T47D (cell line): ENCODE measurements at regions not wholly inside any gene's neighbourhood (a gene's known extent, or its start where the extent isn't known, plus 50 kb on each side); places are given as distances from the start of the nearest gene placed in this dataset.

Experiments
- DNase-seq, 2 experiments: peaks; one replicate each; pipeline versions ENCODE4 v3.0.0 to v3.0.0-alpha.2; 2011 to 2012; ENCODE audit warnings: low read depth in 1 of 2, low spot score in 1 of 2
- JUND ChIP-seq: IDR thresholded peaks from 2 replicates; pipeline ENCODE4 v1.6.1; 2012; ENCODE audit warnings: low read depth
- in situ Hi-C: cut with HindIII; loops from 2 replicates; pipeline ENCODE4 v1.10.0; 2016; ENCODE audit warnings: low sequenced_read_pairs, low pct_unique_long_range_greater_than_20kb

DNA sequence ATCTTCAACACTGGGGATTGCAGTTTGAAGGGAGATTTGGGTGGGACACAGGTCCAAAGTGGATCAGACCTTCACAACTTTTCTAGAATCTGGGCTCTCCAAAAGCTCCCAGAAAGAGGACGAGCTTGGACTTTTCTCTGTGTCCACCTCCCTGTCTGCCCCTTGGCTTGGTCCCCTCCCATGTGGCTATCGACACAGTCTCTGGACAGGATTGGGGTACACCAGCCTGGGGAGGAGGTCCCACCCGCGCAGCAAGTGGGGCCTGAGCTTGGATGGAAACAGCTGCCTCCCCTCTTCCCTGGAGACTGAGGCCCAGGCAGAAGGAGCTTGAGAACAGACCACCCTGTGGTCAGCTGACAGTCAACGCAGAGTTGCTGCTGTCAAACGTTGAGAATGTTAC lies 84.6 kb upstream of the FCN1 start:
- TF ChIP-seq JUND, result no peak
- DNase-seq, result no peak
- in situ Hi-C loops, result no loop called here

DNA sequence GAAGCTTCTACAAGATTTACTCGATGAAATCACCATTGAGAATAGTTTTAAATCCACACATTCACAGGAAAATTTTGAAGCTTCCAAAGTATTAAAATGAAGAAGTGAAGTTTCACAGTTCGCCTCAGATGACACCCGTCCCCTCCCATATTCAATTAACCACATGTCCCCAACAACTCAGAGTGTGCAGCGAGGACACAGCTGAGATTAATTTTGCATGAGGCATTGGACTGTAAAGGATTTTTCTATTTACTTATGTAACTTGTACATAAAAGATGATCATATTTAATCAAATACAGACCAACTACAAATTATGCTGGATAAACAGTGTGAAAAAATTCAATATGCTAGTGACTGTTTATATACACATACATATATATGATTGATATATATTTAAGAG lies 84.7 kb upstream of the OLFM1 start:
- no peak for TF ChIP-seq JUND
- DNase-seq, result no peak
- in situ Hi-C loops, result no loop called here

DNA sequence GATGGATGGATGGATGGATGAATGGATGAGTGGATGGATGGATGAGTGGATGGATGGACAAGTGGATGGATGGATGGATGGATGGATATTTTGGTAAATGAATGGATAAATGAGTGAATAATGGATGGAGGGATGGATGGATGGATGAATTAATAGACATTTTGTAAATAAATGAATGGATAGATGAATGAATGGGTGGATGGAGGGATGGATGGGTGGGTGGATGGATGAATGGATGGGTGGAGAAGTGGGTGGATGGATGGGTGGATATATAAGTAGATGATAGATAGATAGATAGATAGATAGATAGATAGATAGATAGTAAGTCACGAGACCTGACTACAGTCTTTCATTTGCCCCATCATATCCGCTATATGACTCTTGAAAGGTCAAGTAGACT lies 82.7 kb upstream of the OLFM1 start:
- TF ChIP-seq JUND, result no peak
- in situ Hi-C loops, result no loop called here

DNA sequence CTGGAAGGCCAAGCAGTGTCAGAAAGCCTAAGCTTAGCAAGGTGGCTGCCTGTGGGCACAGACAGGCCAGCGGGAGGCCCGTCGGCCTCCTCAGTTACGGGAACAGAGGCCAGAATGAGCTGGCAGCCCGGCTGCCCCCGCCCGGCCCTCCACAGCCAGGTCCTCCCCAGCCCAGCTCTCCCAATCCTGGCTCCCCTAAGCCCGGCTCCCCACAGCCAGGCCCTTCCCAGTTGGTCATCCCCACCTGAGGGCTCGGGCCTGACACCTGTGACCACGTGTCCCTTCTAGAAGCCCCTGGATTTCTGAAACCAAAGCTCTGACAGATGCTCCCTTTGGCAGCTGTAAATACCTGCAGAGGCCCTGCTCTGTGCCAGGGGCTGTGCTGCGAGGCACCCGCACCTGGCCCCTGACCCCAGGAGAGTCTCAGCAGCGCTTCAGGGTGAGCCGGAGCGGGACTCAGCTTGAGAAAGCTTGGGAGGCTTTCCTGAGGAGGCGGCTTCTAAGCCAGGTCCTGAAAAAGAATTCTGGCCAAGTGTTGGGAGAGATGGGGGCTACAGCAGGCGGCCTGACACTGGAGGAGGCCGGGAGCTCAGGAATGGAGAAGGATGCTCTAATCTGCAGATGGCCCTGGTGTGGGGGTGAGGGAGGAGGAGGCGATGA lies 80.4 kb upstream of the OLFM1 start:
- in situ Hi-C loops, result no loop called here
- DNase-seq, result no peak
- TF ChIP-seq JUND, result no peak

More for the DNA sequence above, 82.7 kb upstream of the OLFM1 start:
- DNase-seq, result no peak

DNA sequence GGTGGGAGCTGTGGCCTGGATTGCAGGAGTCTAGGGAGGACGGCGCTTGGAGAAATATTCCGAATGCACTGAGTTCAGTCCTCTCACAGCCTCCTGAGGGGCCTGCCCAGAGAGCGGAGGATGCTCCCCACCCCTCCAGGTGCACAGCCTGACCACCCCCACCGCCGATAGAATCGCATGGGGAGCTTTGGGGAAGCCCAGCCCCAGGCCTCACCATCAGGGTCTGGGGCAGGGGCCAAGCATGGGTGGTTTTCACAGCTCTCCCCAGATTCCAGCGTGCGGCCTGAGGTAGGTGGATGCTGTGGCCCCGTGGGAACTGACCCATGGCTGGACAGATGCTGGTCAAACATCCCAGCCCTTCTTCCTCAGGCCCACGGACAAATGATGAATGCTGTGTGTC lies 79.9 kb upstream of the OLFM1 start:
- no peak for DNase-seq
- in situ Hi-C loops, result no loop called here
- TF ChIP-seq JUND, result no peak

DNA sequence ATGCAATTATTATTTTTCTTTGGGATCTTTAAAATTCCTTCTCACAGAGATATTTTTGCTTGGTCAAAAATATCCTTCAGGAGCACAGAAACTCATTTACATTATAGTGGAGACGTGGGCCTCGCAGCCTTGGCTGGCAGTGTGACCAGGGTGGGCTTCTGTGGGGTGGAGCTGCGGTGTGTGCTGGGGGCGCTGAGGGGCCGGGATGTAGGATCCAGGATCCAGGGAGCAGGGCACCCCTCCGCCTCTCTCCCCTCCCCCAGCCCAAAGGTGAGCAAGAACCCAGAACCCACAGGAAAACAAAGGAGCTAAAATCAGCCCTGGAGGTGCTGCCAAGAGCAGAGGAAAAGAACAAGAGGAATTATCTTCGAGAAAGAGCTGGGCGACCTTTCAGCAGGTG lies 79.1 kb upstream of the OLFM1 start:
- in situ Hi-C loops, result no loop called here
- no peak for TF ChIP-seq JUND
- no peak for DNase-seq

DNA sequence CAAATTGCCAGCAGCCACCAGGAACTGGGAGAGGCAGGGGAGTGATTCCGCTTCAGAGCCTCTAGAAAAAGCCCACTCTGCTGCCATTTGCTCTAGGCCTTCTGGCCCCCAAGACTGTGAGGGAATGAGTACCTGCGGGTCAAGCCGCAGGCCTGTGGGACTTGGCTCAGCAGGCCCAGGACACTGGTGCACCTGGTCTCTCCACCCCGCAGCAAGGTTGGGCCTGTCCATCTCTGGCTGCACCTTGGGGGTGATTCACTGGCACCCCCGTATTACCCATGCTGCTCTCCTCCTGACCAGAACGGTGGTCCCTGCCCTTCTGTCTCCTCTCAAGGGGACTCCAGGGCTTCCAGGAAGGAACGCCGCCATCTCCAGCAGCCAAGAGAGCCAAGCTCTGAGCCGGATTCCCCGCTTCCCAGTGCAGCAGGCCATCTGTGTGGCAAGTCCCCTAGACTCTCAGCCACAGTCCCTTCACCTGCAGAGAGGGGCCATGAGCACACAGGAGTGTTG lies 78.4 kb upstream of the OLFM1 start:
- no peak for TF ChIP-seq JUND
- in situ Hi-C loops, result no loop called here
- DNase-seq, result no peak

DNA sequence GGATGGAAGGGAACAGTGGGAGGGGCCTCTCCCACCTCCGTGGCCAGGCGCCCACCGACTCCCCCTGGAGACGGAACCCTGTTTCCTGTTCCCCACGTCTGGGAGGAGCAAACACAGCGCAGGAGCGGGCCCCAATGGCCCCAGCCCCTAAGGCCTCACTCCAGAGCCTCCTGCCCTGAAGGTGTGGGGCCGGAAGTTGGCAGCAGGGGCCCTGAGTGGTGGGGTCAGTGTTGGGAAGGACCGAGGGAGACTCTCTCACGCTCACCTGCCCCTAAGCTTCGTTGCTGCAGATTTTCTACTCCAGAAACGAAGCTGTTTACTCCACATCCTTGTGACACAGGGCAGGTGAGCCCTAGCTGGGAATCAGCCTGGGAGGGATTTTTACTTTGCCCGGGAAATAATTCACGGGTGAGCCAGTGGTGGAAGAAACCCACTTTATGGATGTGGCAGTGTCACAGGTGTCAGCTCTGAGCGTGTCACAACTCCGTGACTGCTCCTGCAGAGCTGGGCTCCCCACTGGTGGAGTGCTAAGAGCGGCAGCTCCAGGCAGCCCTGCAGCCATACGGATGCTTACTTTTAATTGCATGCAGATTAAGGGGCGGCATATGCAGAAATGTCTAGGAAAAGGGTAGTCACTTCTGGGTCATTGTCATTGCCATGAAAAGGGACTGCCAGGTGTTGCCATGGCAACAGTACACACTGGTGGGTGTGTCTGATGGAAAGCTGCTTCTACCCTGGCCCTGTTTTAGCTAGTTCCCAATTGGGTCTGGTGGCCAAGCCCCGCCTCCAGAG lies 77.5 kb upstream of the OLFM1 start:
- peak in 1 of 2 experiments; percentile 31 for DNase-seq
- TF ChIP-seq JUND, result no peak
- in situ Hi-C loops, result no loop called here

DNA sequence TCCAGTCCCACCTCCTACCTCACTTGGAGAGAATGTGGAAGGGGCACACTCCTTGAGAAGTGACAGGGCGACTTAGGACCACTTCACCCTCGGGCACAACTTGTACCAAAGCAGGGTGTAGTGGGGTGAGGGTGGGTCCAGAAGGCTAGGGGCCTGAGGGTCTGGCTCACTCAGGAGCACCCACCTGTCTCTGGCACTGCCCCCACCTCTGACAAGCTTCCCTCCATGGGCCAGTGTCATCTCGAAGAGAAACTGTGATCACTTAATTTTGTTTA lies 76.9 kb upstream of the OLFM1 start:
- no peak for DNase-seq

DNA sequence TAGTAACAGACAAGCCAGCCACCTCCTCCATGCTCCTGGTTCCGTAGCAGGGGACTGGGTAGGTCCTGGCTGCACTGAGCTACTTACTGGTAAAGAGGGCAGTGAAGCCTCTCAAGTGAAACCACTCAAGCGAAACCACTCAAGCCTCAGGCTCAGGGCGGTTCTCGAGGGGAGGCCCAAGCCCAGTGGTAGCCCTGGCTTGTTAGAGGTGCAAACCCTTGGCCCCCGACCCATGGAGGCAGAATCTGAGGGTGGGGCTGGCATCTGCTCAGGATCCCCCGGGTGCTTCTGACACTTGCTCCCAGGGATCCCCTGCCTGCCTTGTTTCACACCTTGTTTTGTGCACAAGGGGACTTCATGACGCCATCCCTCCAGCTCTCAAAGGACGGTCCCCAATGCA lies 76.5 kb upstream of the OLFM1 start:
- no peak for TF ChIP-seq JUND
- no peak for DNase-seq
- in situ Hi-C loops, result no loop called here

More for the DNA sequence above, 76.9 kb upstream of the OLFM1 start:
- TF ChIP-seq JUND, result no peak
- in situ Hi-C loops, result no loop called here

DNA sequence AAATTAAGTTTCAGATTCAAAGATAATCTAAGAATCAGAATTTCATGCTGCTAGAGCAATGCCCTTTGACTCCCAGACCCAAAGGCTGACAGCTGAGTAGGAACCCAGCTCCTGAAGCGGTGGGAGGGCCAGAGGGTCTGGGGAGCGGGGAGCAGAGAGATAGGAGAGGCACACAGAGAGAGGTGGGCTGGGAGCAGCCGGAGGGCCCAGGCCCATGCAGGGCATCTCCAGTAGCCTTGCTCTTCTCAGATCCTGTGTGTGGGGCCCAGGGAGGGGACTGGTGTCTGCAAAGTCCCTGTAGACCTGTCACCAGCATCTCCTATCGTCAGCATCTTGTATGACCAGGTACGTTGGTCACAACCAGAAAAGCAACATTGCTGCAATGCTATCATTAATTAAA lies 75.3 kb upstream of the OLFM1 start:
- in situ Hi-C loops, result no loop called here
- TF ChIP-seq JUND, result no peak
- DNase-seq, result no peak

DNA sequence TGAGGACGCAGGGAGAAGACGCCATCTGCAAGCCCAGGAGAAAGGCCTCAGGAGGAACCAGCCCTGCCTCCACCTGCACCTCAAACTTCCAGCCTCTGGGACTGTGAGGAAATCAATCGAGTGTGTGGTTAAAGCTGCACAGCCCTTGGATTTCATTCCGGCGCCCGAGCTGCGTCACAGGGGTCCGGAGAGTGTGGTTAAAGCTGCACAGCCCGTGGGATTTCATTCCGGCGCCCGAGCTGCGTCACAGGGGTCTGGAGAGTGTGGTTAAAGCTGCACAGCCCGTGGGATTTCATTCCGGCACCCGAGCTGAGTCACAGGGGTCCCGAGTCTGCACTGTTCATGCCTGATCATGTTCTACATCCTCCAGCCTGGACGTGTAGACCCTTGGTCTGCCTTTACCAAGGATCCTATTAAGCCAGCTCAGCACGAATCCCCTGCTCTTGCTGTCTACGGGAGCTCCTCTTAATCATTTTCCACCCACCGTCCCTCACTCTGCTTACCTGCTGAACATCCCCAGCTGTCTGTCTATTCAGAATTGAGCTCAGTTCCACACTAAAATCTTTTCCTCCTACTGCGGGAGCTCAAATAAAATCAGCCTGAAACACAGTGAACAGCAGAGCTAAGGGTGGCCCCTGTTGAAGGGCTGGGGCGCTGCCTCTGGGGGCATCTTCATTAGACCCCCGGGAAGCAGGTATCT lies 73.0 kb upstream of the OLFM1 start:
- no peak for DNase-seq
- in situ Hi-C loops, result no loop called here
- TF ChIP-seq JUND, result no peak

DNA sequence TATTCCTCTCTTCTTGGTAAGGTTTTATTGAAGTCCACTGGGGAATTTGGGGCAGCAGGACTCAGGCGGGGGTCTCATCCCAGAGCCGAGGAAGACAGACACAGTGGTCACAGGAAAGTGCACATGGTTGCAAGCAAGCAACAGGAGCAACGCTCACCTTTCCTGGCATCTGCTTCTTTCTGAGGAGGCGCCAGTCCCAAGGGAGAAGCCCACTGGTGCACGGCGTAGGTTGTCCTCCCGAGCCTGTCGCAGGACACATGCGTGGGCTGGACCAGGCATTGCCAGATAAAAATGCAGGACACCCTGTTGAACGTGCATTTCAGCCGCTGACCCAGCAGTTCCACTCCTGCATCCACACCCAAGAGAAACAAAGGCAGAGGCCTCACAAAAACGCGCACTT lies 72.4 kb upstream of the OLFM1 start:
- TF ChIP-seq JUND, result no peak
- in situ Hi-C loops, result no loop called here
- no peak for DNase-seq
